GM21367 (cell line): ENCODE measurements at regions not wholly inside any gene's neighbourhood (a gene's known extent, or its start where the extent isn't known, plus 50 kb on each side); places are given as distances from the start of the nearest gene placed in this dataset.

ENCODE experiments used
- ATAC-seq: cut with Tn5 transposase; IDR thresholded peaks from one replicate; pipeline ENCODE4 v1.9.1; 2021; ENCODE audit not compliant: unreplicated experiment

DNA sequence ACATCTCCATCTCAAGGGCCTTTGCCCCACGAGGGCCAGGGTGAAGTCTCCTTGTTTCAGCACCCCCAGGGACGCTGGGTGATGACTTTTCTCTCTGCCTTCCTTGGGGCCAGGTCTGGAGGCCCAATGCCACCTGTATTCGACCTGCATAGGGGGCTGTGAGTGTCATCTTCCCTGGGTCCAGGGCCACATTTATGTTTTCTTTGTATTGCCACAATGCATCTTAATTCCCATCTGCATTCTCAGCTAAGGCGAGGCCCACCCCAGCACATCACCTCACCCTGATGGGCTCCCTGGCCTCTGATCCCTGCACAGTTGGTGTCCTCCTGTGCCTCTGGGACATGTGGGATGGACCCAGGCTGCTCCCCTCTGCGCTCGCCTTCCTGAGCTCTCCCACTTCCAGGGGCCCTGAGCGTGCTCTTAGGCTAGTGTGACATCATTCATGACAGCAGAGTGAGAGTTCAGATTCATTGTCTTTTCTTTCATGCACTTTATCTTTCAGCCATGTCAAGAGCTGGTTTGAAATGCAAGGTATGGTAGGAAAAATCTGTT lies 122.0 kb upstream of the COPS8 start:
- ATAC-seq, result no peak

DNA sequence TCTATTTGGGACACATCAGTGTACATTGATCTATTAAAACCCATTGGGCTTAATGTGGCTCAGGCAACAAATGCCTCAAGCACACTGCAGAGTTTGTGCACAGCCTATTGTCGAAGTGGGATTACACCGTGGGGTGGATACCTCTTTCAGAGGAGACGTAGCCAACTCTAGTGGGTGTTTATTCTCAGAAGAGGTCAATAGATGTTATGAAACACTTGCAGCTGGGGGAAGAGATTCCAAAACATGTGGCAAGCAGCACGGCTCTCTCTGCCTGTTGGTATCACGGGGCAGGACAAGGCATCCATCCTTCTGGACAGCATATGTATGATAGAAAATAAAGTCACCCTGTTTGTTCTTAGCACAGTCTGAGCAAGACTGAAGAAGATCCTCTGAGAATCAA lies 121.4 kb upstream of the COPS8 start:
- no peak for ATAC-seq

DNA sequence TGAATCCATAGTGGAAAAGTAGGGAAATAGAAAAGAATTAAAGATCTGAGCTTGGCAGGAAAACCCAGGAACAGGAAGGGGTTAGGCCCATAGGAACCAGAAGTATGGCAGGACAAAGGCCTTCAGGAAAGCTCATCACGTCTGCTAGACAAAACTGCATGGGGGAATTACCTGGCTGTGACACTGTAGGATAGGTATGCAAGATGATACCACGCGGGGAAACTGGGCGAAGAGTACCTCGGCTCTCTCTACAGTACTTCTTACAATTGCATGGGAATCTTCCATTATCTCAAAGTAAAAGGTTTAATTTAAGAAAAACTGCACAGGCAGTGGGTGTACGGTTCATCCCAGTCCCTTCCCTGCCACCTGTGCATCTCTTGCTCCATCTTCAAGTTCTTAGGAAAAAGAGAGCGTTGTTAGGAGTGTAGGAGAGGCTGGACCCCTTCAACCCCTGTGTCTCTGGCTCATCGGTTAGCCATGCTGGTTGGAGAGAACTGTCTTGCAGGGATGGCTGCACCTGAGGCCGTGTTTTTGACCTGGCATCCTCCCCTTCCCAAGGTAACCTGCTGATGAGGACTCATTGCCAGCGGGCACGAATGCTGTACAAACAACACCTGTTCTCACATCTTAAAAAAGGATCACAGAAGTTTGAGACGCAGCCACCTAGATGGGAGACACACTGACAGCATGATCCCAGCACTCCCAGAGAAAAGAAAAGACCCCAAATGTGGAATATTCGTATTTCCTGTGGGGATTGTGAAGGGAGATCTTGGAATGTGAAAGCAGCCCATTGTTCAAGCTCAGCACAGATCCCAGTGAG lies 120.5 kb upstream of the COPS8 start:
- ATAC-seq, result no peak

DNA sequence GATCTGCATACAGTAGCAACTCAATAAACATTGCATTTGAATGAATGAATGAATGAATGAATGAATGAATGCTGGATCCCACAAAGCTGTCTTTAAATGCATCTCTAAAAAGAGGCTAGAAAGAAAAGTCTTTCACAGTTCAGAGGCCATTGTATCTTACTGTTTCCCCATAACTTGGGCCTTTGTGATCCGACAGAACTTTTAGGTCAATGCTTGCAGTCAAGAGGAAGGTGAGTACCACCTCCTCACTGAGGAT lies 119.9 kb upstream of the COPS8 start:
- ATAC-seq, result no peak

DNA sequence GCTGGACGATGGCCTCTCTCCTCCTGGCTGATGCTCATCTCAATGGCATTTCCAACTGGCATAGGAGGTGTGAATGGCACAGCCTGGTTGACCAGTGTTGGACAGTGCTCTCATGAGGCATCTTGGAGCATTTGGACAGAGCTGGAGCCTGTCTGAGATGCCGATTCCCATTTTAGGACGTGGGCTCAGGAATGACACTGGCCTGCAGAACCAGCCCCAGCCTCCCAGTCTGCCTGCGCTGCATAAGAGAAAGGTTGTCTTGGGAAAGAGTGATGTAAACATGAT lies 118.2 kb upstream of the COPS8 start:
- no peak for ATAC-seq

DNA sequence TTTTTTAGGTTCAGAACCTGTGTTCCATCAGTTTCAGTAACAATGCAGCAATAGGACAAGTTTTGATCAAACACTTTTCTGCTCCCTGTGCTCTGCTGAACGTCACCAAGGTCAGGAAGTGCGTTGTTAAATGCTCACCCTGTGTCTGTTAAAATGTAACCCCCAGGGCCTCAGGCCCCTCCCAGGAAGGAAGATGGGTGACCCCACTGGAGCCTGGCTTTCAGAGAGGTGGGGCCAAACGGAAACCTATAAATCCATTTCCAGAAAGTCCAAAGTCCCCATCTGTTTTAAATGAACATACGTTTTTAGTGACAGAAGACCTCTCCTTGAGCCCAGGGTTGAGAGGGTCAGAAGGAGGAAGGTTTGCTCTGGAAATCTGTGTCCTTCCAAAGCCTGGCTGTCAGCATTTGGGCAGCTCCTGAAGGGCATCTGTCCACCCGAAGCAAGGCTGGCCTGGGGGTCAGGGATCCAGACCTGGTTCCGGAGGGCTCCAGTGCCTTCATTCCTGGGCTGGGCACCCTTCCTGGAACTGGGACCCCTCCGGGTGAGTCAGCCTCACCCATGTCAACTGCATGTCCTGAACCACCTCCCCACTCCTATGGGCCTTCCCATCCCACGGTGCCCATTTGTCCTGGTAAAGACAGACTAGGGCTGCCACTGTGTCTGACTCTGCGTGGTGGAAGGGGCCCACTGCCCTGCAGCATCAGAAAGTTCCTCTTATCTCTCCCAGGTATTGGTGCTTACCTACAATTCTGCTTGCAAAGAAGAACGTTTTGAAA lies 117.4 kb upstream of the COPS8 start:
- ATAC-seq, result no peak

DNA sequence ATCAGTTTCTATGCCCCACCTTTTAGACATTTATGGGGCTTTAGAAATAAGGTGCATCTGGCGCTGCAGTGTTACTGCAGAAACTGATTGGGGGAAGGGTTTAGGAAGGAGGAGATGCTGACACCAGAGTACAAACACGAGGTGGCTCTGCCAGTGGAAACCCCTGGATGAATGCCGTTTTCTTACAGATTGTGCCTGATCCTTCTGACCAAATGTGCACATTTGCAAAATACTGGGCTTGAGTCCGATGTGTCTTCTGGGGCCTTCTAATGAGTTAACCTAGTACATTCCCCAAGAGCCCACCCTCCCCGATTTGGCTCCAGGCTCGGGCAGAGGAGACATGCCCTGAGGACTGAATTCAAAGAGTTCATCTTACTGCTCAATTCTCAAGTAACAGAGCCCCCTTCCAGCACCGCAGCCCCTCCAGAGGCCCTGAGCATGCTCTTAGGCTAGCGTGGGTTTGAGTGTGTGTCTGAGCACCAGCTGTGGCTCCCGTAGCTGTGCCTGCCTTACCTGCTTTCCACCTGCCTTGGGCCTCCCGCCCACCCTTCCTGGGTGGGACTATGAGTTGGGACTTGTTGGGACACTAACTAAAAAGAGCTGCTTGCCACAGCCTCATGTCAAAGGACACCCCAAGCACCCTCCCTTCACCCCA lies 116.7 kb upstream of the COPS8 start:
- no peak for ATAC-seq

DNA sequence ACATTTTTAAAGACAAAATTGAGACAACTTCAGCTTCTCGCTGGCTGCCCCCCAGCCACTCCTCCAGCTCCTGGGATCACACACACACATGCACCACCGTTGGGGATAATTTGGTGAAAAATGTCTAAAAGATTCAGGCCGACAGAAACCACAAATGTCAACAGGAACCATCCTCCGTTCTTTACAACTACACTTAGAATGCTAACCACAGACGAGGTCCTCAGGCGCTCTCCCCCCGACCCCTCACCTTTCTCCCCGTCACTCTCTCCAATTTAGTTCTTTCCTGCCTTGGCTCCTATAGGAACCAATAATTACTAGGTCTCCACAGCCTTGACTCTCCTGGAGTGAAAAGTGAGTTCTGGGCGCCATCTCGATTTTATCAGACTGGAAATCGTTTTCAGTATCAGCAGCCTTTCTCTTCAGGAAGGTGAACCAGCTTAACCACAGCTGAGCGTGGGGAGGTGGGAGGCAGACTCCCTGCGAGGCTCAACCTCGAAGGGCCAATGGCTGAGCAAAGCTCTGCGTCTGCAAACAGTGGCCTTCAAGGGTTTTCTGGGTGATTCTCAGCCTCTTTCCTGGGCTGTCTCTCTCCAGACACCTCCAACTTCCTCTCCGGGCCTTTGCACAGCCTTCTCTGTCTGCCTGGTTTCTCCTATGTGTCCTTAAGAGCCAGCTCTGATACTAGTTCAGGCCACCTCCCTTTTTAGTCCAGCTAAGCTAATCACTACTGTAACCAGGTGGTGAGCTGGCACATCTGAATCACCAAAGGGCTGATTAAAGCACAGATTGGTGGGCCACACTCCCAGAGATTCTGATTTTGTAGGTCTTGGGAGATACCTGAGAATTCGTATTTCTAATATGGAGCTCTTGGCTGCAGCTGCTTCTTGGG lies 115.7 kb upstream of the COPS8 start:
- no peak for ATAC-seq

DNA sequence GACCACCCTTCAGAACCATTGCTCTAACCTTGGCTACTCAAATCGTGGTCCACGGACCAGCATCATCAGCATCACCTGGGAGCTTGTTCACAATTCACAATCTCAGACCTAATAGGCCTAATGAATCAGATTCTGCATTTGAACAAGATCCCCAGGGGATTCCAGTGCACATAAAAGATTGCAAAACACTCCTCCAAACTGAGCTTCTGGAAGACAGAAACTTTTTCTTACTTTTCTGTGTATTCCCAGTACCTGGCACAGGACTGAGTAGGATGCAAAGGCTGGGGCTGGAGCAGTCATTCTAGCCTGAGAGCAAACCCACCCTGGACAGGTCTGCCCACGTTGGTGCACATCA lies 115.1 kb upstream of the COPS8 start:
- no peak for ATAC-seq

DNA sequence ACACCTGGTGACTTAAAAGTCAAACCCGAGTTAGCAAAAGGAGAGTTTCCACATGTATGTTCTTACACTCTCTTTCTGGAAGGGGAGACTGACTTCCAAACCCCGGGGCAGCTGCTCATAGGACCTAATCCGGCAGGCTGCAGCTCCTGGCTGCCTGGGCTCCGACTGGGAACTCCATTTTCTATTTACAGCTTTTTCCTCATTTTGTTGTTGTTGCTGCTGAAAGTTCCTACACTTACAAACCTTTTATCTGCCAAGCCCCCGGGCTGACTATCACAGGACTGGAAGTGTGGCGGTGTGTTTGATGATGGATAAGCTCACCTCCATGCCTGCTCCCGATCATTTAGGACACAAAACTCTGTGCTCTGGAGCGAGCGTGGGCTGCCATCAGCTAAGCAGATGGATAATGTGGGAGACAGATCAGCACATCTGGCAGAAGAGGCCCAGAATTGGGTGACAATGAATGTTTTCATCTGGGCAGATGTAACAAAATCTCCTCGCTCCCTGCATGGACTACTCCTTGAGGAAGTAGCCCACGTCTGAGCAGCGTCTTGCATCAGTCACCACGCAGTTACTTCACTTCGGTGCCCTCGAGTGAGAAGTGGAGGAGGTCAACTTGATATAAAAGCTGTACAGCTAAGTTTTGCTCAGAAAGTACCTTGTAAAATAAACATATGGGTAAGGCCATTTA lies 114.4 kb upstream of the COPS8 start:
- ATAC-seq, result no peak

DNA sequence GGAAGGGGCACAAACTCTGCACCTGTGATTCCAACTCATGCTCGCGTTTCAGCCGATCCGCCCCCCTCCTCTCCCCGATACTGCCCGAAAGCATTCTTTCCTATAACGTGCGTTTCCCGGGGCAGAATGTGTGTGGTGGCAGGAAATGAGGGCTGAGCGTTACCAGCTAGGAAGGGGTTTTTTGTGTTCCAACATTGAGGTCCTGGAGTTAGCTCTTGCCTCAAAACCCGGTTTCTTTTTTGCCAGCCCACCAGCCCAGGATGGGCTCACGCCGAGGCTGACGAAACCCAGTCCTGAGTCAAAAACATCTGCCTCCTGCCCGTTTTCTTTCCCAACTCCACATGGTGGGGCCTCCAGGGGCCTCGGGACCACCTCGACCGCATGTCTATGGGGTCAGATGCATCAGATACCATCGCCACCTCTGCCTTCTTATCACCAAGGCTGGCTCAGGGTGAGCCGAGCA lies 113.7 kb upstream of the COPS8 start:
- no peak for ATAC-seq

DNA sequence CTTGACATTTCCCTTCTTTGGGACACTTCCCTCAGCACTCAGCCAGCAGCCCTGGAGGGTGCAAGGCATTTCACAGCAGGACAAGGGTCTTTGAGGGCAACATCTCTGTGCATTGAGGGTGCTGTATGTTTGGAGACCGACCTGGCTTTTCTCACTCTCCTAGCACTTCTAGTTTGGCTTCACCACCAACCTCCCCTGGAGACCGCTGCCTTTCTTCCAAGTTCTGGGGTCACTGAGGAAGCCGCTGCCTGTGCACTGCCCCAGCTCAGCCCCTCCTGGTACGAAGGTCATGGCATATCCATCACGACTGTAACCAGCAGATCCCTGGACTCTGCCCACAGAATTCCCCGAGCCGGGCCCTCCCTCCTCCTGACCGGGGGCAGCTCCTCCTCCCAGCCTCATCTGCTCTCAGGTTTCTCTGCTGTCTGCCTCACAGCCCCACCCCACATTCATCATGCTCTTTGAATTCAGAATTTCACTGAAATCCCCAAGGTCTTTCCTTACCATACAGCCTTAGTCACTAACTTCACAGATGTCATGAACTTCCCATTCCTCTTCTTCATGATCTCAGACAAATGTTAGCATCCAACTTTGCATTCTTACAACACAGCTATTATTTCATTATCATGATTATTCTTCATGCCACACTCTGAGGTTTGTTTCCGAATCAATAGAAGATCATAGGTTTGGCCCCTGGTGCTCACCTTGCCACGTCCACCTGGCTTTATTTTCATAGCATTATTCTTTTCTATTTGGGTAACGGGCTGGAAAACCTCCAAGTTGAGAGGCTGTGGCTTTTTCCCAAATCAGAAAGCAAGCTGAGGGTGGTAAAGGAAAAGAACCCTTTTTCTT lies 113.0 kb upstream of the COPS8 start:
- ATAC-seq, result no peak

DNA sequence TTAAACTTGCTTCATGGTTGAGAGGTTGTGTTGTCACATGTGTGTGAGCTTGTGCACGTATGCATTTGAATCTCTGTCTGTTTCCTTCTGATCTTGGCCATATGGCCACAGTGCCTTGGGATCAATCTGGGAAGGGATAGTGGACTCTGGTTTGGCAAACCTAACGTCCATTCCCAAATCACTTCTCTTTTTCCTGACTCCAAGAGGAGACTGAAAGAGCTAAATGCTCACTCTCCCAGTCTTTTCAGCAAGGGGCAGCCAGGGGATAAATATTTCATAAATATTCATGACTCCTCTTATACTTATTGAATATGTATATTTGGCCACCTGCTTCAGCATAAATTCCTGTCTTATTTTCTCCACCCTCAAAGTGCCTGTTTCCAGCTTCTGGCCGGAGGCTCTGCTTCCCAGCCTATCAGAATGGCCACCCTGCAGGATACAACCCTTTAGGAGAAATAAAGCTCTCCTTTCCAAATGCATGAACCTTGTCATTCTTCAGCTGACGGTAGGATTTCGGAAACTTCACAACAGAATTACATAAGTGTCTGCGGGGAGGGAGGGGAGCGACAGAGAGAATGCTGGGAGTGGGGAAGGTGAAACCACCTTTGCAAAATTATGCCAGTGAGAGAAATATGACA lies 112.2 kb upstream of the COPS8 start:
- ATAC-seq, result no peak

DNA sequence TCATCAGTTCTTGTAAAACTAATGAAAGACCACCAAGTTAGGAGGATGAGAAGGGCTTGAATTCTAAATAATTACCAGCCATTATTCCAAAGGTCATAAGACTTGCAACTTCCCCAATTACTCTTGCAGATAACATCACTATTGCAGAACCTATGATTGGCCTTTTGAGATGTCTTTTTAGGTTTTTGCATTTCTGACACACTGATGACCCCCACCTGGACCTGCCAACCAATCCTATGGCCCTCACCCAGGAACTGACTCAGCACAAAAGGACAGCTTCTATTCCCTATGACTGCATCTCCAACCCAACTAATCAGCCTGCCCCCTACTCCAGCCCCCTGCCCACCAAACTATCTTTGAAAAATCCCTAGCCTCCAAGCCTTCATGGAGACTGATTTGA lies 111.5 kb upstream of the COPS8 start:
- no peak for ATAC-seq

DNA sequence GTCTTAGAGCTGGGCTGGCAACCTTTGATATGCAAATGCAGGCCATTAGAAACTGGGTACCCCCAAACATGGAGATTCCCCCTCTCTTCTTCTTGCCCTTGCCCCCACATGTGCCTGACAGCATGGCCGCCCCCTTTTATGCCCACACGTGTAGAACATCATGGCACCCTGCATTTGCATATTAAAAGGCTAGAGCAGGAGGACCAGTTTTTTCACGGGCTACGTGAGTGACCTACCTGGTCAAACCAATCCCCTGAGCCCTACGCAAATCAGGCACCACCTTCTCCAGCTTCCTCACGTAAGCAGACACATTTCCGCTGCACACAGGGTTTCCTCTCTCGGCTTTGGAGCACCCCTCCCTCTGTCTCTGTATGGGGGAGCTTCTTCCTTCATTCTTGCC lies 110.9 kb upstream of the COPS8 start:
- no peak for ATAC-seq

DNA sequence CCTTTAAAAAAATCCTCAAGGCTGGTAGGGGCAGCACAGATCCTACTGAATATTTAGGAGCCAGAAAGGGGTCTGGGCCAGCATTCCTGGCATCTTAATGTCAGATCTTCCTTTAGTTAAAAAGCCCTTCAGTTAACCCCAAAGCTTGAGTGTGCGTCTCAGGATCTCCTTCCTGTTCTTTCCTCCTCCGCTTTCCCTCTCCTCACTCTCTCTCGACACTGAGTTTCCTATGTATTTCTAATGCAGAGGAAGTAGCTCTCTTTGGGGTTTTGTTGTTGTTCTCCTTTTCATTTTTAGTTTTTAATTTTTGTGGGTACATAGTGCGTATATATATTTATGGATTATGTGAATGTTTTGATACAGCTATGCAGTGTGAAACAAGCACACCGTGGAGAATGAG lies 109.9 kb upstream of the COPS8 start:
- no peak for ATAC-seq

DNA sequence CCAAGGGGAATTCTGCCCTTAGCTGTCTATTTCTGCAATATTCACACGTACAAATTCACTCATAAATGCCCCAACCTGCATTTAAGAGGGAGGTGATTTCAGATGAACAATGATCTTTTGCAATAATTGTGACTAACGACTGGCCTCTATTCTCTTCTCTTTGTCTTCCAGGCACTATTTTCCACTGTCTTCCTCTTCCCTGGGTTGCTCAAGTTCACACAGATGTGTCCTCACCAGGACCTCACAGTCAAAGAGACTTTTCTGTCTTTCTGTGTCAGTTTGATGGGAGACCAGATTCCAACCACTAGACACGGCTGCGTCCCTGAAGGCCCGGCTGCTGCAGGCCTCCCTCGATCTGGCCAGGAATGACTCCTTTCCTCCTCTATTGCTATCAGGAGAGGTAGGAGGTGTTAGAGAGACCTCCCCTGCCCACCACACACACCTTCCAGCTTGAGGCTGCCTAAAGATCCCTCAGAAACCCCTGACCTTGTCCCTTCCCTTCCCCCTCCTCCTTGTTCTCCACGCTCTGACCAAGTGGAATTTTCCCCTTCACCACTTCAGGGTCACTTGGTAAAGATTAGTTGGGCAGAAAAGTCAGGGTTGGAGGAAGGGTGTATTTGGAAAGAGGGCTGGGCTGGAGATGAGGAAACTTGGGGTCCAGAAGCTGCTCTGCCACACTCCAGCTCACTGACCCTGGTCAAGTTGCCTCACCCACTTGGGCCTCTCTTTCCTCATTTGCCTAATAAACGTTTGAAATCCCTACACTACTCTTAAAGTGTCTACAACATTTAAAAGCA lies 109.2 kb upstream of the COPS8 start:
- ATAC-seq, result no peak

DNA sequence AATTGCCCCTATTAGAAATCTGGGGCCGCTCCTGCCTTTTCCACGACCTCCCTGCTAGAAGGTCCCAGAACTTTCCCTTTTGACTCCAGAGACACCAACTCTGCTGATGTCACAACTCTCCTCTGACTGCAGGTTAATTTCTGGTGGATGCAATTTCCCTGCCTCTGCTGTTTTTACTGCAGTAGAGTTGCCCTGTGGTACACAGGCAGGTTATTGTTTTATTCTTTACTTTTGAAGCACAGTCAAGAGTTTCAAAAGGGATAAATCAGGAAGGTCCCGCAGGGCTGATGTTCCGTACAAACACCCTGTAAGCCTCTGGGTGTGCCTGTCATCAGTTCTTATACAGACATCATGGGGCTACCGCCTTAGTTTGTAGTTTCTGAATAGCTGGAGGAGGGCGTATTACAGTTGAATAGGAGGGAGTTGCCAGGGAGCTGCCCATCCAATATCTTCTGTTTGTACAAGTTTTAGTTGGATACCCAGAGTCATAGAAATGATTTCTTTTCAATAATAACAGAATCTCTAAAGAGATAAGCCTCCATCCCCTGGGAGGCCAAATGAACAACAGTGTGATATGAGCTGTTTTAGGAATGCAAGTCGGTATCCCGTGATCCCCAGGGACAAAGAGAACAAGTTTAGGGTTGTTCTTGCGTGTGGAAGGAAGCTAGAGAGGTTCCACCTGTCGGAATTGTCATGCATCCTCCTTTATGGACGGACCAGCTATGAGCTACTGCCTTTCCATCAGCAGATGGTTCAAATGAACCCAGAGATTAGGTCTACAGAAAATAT lies 108.4 kb upstream of the COPS8 start:
- ATAC-seq, result no peak
